Medulla oblongata (tissue), 1 donor: ENCODE measurements at regions not wholly inside any gene's neighbourhood (a gene's known extent, or its start where the extent isn't known, plus 50 kb on each side); places are given as distances from the start of the nearest gene placed in this dataset.
"Not testable (repeated sequence)": the region's sequence is repeated elsewhere in the genome, so short reads cannot be mapped to it uniquely, and the experiment has no call there.

Source experiments
- DNase-seq: peaks from one replicate; pipeline ENCODE4 v3.0.0-alpha.2; 2015; ENCODE audit errors: extremely low spot score

- no peak for DNase-seq
Observed at GRCh38 chr14:86237733-86238132, 707.8 kb downstream of the FLRT2 start.

GRCh38 chr14:86221755-86222154 is 691.8 kb downstream of the FLRT2 start:
- no peak for DNase-seq

- no peak for DNase-seq
Observed at GRCh38 chr14:86221000-86221399, 691.1 kb downstream of the FLRT2 start.

GRCh38 chr14:86217523-86217922 is 687.6 kb downstream of the FLRT2 start:
- DNase-seq: no peak

GRCh38 chr14:86203843-86204242 is 673.9 kb downstream of the FLRT2 start:
- no peak for DNase-seq

- DNase-seq: no peak
Observed at GRCh38 chr14:86196471-86196870, 666.5 kb downstream of the FLRT2 start.

- DNase-seq: no peak
Observed at GRCh38 chr14:86193756-86194155, 663.8 kb downstream of the FLRT2 start.

GRCh38 chr14:86179980-86180379 is 650.0 kb downstream of the FLRT2 start:
- DNase-seq: no peak

GRCh38 chr14:86168371-86168770 is 638.4 kb downstream of the FLRT2 start:
- no peak for DNase-seq

- DNase-seq: no peak
Observed at GRCh38 chr14:86166541-86166940, 636.6 kb downstream of the FLRT2 start.

- DNase-seq: no peak
Observed at GRCh38 chr14:86153480-86153879, 623.5 kb downstream of the FLRT2 start.

- DNase-seq: no peak
Observed at GRCh38 chr14:86143248-86143647, 613.3 kb downstream of the FLRT2 start.

- no peak for DNase-seq
Observed at GRCh38 chr14:86141966-86142365, 612.0 kb downstream of the FLRT2 start.

- no peak for DNase-seq
Observed at GRCh38 chr14:86129426-86129825, 599.5 kb downstream of the FLRT2 start.

- DNase-seq: no peak
Observed at GRCh38 chr14:86124328-86124727, 594.4 kb downstream of the FLRT2 start.

GRCh38 chr14:86115972-86116371 is 586.0 kb downstream of the FLRT2 start:
- no peak for DNase-seq

- not testable (repeated sequence) for DNase-seq
Observed at GRCh38 chr14:86110871-86111270, 580.9 kb downstream of the FLRT2 start.

GRCh38 chr14:86104691-86105265 is 574.8 kb downstream of the FLRT2 start:
- no peak for DNase-seq

GRCh38 chr14:86094512-86094911 is 564.6 kb downstream of the FLRT2 start:
- no peak for DNase-seq

GRCh38 chr14:86091811-86092210 is 561.9 kb downstream of the FLRT2 start:
- no peak for DNase-seq

- no peak for DNase-seq
Observed at GRCh38 chr14:86088156-86088555, 558.2 kb downstream of the FLRT2 start.

- DNase-seq: no peak
Observed at GRCh38 chr14:86087377-86087776, 557.4 kb downstream of the FLRT2 start.

- DNase-seq: no peak
Observed at GRCh38 chr14:86086962-86087361, 557.0 kb downstream of the FLRT2 start.

- no peak for DNase-seq
Observed at GRCh38 chr14:86084097-86084496, 554.2 kb downstream of the FLRT2 start.
